ENCODE measurements at regions not wholly inside any gene's neighbourhood (a gene's known extent, or its start where the extent isn't known, plus 50 kb on each side); places are given as distances from the start of the nearest gene placed in this dataset.

DNA sequence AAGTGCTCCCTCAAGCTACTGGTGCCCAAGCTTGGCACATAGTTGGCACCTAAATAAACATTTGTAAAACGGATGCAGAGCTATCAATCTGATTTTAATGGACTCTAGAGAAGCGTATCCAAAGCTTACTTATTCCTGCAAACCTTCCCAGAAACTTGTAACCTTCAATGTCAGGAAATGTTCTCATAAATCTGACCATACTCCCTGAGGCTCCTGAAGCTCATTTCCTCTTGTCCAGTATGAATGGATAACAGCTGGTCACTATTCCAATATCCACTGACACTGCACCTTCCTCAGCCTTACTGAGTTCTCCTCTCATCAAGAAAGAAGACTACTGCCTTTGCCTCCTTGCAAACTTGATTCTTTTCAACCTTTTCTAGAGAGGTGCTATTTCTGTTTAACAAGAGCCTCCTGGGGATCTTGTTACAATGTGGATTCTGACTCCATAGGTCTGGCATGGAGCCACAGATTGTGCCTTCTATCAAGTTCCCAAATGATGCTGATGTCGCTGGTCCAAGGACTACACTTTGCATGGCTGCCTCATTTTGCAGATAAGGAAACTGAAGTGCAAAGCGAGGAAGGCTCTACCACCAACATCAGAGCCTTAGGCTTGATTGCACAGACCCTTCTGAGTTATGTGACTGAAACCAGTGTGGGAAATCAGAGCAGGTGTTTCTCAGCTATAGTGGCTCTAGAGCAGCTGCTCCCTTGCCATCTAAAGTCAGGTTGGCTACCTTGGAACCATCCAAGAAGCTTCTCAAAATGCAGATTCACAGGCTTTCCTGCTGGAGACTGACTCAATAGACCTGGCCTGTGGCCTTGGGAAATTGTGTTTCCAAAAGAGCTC lies 377.8 kb downstream of the SOX9 start:
- Mint-ChIP-seq H3K4me1 (ENCODE audit: low read depth) (no peaks in the 10 kb centered on the region), H3K9me3 (peaks cover 0 to 5% of the 10 kb centered on the region in 2 donors), H3K4me3 (no peak overlapping the region), H3K36me3 (ENCODE audit: insufficient read depth in 2 of 2) (peaks cover 0 to 1% of the 10 kb centered on the region in 2 donors), H3K27ac (no peak overlapping the region), H3K27me3 (ENCODE audit: low read depth) (peaks cover 19% of the 10 kb centered on the region)
- DNase-seq = no peak
- ATAC-seq (replicated peaks in 1 of 2) = no peak

DNA sequence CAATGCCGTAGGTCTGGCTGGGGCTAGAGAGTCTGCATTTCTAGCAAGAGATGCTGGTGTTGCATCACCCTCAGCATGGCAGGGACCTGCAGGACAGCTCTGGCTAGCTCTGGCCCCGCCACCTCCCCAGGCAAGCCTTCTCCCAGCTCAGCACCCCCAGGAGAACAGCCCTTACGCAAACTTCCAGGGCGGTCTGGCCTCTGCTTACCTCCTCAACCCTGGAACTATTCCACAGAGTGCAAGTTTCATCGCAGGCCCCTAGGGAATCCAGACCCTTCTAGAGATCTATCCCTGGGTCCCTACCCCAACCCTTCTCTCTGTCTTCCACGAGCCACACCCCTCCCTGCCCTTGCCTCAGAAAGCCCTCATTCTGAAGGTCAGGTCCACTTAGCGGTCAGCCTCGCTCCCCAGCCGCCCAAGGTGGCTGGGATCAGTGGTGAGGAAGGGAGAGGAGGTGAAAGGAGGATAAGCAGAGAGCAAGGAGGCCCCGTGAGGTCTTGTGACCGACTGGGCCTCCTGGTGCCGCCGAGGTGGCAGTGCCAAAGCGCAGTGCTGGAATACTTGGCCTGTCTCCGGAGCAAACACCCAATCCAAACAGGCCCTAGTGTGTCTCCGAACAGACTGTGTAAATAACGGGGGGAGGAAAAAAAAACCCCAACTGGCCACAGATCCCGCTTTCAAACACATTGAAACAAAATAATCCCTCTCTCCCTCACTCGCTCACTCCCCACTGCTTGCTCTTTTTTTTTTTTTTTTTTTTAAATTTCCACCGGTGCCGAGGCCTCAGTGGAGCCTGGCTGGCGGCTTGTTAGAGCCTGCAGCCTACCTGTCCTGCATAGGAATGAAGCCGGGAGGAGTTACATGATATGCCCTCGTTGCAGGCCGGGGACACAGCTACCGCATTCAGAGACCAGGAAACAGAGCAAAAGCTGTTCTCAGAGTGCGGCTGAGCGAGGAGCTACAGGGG lies 380.9 kb downstream of the SOX9 start:
- ATAC-seq (replicated peaks in 1 of 2) = no peak
- Mint-ChIP-seq H3K36me3 (ENCODE audit: insufficient read depth in 2 of 2) (no peaks in the 10 kb centered on the region), H3K27me3 (ENCODE audit: low read depth) (peaks cover 14% of the 10 kb centered on the region), H3K27ac (no peak overlapping the region), H3K4me3 (no peak overlapping the region), H3K9me3 (peaks cover 2 to 6% of the 10 kb centered on the region in 2 donors), H3K4me1 (ENCODE audit: low read depth) (no peaks in the 10 kb centered on the region)
- no peak for DNase-seq

DNA sequence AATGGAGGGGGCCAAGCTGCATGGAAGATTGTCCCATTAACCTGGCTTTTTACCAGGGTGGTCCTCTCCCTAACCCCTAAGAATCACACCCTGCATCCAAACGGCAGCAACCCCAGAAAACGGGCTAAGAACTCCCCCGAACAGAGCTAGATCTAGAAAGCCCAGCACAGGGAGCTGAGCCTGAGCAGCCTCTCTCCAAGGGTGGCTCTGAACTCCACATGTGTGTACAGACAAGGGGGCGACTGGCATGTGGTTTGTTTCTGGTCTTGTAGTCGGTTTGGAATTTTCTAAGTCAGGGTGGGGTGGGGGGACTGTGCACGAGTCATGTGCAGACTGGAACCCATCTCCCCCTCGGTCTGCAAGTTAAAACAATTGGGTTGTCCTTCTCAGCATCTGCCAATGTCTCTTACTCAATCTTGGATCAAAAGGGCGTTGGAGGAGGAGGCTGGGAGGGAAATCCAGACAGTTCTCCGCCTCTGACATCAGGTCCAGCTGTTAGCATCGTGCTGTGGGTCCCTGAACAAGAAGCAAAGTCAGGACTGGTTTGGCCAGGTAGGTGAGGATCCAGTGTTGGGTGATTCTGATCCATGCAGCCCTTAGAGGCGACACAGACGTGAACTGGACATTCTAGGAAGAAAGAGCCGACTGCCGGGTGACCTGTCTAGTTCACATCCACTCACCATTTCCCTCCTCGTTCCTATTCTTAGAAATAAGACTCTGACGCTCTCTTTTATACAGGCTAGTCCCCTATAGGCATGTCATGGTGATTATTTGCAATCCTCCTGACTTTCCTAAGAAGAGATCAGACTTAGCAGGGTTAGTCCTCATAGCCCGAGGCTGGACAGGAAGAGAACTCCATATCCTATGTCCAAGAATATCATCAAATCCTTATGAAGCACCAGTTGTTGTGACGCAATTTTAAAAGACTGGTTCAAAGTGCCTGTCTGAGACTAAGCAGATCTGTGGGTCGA lies 381.8 kb downstream of the SOX9 start:
- Mint-ChIP-seq H3K9me3 (peaks cover 0 to 6% of the 10 kb centered on the region in 2 donors), H3K36me3 (ENCODE audit: insufficient read depth in 2 of 2) (no peaks in the 10 kb centered on the region), H3K27me3 (ENCODE audit: low read depth) (peaks cover 14% of the 10 kb centered on the region), H3K4me1 (ENCODE audit: low read depth) (no peaks in the 10 kb centered on the region), H3K27ac (no peak overlapping the region), H3K4me3 (no peak overlapping the region)
- ATAC-seq (replicated peaks in 1 of 2) (no peak), DNase-seq (no peak)

DNA sequence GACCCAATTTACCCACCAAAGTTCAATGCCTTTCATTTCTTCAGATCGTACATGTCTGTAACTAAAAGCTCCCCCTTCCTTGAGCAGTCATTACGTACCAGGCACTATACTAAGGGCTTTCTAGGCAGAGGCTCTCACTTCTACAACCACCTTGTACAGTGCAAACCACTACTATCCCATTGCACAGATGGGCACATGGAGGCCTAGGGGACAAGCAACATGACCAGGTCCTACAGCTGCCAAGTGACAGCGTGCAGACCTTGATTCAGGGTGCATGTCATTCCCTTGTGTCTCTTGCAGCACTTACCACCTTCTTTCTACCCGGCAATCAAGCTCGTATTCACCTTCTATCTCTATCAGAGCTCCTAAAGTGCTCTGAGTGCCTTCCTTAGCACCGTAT lies 382.7 kb downstream of the SOX9 start:
- H3K36me3 Mint-ChIP-seq (ENCODE audit: insufficient read depth in 2 of 2) = no peaks in the 10 kb centered on the region
- no peaks in the 10 kb centered on the region for H3K4me1 Mint-ChIP-seq (ENCODE audit: low read depth)
- H3K4me3 Mint-ChIP-seq = no peak overlapping the region
- no peak for ATAC-seq (replicated peaks in 1 of 2)
- peaks cover 0 to 6% of the 10 kb centered on the region in 2 donors for H3K9me3 Mint-ChIP-seq
- no peak for DNase-seq
- H3K27ac Mint-ChIP-seq = no peak overlapping the region
- peaks cover 14% of the 10 kb centered on the region for H3K27me3 Mint-ChIP-seq (ENCODE audit: low read depth)

DNA sequence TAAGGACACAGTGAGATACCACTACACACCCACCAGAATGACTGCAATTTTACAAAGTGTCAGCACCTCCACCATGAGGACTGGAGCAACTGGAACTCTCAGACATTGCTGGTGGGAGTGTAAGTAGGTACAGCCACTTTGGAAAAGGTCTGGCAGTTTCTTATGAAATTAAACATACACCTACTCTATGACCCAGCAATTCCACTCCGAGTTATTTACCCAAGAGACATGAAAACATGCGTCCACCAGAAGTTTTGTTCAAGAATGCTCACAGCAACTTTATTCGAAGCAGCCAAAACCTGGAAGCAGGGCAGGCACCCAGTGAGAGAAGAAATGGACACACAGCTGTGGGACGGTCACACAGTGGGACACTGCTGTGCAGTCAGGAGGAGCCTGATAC lies 384.0 kb downstream of the SOX9 start:
- Mint-ChIP-seq H3K4me3 (no peak overlapping the region), H3K27me3 (ENCODE audit: low read depth) (peaks cover 14% of the 10 kb centered on the region), H3K27ac (no peak overlapping the region), H3K9me3 (peaks cover 0 to 6% of the 10 kb centered on the region in 2 donors), H3K36me3 (ENCODE audit: insufficient read depth in 2 of 2) (no peaks in the 10 kb centered on the region), H3K4me1 (ENCODE audit: low read depth) (no peaks in the 10 kb centered on the region)
- DNase-seq (no peak), ATAC-seq (replicated peaks in 1 of 2) (no peak)

DNA sequence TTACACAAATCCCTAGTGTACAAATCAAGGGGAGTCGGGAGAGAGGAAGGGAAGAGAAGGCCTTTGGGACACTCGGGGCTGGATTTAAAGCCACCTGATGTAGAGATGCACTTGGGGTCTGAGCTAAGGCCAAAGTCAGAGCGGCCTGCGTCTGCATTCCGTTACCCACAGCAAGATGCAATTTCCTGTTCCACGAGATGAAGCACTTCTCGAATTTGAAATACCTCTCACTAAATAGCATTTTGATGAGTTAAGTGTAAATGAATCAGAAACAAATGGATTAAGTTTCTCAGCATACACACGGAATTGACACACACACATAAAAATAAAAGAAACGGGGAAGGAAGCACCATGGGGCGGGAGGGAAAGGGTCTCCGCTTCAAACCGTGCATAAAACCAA lies 386.0 kb downstream of the SOX9 start:
- DNase-seq = no peak
- H3K27me3 Mint-ChIP-seq (ENCODE audit: low read depth) = peaks cover 23% of the 10 kb centered on the region

DNA sequence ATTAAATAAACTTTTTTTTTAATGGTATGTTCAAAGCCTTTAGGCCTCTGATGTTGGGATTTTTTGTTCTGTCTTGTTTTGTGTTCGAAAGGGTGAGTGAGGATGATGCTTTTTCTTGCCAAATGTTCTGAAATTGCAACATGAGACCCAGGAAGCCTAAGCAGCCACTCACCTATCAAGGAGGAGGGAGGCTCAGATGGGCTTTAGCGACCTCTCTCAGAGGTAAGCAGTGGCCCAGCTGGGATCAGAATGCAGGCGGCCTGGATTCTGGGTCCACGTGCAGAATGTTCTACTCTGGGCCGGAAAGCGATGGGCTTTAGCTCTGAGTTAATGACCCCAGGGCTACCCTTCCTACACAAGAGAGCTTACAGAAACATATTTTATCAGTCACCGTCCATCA lies 386.6 kb downstream of the SOX9 start:
- DNase-seq = no peak
- no peaks in the 10 kb centered on the region for H3K4me1 Mint-ChIP-seq (ENCODE audit: low read depth)
- peaks cover 23% of the 10 kb centered on the region for H3K27me3 Mint-ChIP-seq (ENCODE audit: low read depth)
- H3K27ac Mint-ChIP-seq = no peak overlapping the region
- H3K4me3 Mint-ChIP-seq = no peak overlapping the region
- ATAC-seq (replicated peaks in 1 of 2) = no peak
- H3K9me3 Mint-ChIP-seq = peaks cover 0 to 6% of the 10 kb centered on the region in 2 donors
- no peaks in the 10 kb centered on the region for H3K36me3 Mint-ChIP-seq (ENCODE audit: insufficient read depth in 2 of 2)

More for the DNA sequence above, 386.0 kb downstream of the SOX9 start:
- no peak overlapping the region for H3K27ac Mint-ChIP-seq
- no peaks in the 10 kb centered on the region for H3K4me1 Mint-ChIP-seq (ENCODE audit: low read depth)
- H3K4me3 Mint-ChIP-seq = no peak overlapping the region
- H3K9me3 Mint-ChIP-seq = peaks cover 0 to 6% of the 10 kb centered on the region in 2 donors
- ATAC-seq (replicated peaks in 1 of 2) = no peak
- H3K36me3 Mint-ChIP-seq (ENCODE audit: insufficient read depth in 2 of 2) = no peaks in the 10 kb centered on the region

DNA sequence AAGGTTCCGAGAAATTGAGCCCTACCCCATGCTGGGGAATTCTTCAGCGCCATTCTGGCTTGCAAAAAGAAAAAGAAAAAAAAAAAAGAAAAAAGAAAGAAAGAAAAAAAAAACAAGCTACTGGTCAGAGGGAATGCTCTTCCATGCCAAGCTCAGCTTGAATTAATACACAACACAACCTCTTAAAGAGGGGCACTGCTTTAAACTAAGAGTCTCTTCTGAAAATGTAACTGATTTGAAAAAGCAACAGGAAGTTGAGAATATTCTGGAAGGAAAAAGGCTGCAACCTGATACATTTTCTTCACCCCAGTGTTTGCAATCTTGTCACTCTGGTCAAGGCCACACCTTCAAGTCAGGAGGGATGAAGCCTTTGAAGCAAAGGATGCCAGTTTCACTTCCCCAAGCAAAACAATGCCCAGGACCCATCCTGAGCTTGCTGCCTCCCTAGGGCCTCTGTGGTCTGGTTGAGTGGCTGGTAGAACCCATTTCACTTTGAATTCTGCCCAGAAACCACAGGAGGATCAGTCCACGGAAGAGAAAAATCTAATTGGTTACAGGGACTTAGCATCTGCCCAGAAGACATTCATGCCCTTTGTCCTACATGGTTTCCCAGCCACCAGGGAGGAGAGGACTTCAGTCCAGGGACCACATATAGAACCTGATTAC lies 389.7 kb downstream of the SOX9 start:
- H3K9me3 Mint-ChIP-seq = peaks cover 0 to 2% of the 10 kb centered on the region in 2 donors
- H3K36me3 Mint-ChIP-seq (ENCODE audit: insufficient read depth in 2 of 2) = no peaks in the 10 kb centered on the region
- H3K27ac Mint-ChIP-seq = no peak overlapping the region
- no peak for DNase-seq
- H3K27me3 Mint-ChIP-seq (ENCODE audit: low read depth) = peaks cover 9% of the 10 kb centered on the region
- no peak overlapping the region for H3K4me3 Mint-ChIP-seq
- no peak for ATAC-seq (replicated peaks in 1 of 2)
- no peaks in the 10 kb centered on the region for H3K4me1 Mint-ChIP-seq (ENCODE audit: low read depth)

DNA sequence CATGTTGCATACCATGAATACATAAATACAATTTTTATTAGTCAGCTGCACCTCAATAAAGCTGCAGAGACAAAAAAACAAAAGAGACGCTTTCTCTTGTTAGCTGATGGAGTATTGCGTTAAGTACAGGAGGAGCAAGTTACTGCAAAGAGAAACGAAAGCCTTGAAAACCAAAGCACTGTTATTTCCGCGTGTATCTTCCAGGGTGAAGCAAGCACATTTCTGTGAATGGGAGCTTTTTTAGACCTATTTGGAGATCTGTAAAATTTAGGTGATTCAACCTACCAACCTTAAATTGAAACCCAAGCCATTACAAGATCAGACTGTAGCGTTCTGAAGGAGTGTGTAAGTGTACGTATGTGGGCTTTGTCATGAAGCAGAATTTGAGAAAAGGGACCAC lies 390.4 kb downstream of the SOX9 start:
- ATAC-seq (replicated peaks in 1 of 2) = no peak
- H3K27ac Mint-ChIP-seq = no peak overlapping the region
- no peaks in the 10 kb centered on the region for H3K9me3 Mint-ChIP-seq
- H3K4me3 Mint-ChIP-seq = no peak overlapping the region
- H3K36me3 Mint-ChIP-seq (ENCODE audit: insufficient read depth in 2 of 2) = no peaks in the 10 kb centered on the region
- peaks cover 9% of the 10 kb centered on the region for H3K27me3 Mint-ChIP-seq (ENCODE audit: low read depth)
- no peak for DNase-seq
- no peaks in the 10 kb centered on the region for H3K4me1 Mint-ChIP-seq (ENCODE audit: low read depth)

DNA sequence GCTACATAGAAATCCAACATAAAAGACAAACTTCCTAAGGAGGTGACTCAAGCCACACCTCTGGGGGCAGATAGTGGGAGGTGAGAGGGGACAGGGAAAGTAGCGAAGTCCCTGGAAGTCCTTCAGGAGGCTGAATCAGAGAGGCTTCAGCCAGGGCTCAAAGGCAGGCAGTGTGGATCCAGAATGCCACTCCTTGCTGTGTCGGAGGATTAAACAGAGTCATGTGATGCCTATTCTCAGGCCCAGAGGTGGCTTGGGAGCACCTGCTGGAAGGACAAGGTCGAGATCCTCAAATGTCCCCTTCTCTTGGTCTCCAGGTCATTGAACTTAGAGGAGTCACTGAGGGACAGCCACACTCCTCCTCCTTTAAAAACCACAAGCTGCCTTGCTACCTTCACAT lies 391.1 kb downstream of the SOX9 start:
- DNase-seq (no peak), ATAC-seq (replicated peaks in 1 of 2) (no peak)
- no peaks in the 10 kb centered on the region for H3K9me3 Mint-ChIP-seq
- H3K4me3 Mint-ChIP-seq = no peak overlapping the region
- H3K4me1 Mint-ChIP-seq (ENCODE audit: low read depth) = no peaks in the 10 kb centered on the region
- H3K27ac Mint-ChIP-seq = no peak overlapping the region
- peaks cover 9% of the 10 kb centered on the region for H3K27me3 Mint-ChIP-seq (ENCODE audit: low read depth)
- H3K36me3 Mint-ChIP-seq (ENCODE audit: insufficient read depth in 2 of 2) = no peaks in the 10 kb centered on the region

DNA sequence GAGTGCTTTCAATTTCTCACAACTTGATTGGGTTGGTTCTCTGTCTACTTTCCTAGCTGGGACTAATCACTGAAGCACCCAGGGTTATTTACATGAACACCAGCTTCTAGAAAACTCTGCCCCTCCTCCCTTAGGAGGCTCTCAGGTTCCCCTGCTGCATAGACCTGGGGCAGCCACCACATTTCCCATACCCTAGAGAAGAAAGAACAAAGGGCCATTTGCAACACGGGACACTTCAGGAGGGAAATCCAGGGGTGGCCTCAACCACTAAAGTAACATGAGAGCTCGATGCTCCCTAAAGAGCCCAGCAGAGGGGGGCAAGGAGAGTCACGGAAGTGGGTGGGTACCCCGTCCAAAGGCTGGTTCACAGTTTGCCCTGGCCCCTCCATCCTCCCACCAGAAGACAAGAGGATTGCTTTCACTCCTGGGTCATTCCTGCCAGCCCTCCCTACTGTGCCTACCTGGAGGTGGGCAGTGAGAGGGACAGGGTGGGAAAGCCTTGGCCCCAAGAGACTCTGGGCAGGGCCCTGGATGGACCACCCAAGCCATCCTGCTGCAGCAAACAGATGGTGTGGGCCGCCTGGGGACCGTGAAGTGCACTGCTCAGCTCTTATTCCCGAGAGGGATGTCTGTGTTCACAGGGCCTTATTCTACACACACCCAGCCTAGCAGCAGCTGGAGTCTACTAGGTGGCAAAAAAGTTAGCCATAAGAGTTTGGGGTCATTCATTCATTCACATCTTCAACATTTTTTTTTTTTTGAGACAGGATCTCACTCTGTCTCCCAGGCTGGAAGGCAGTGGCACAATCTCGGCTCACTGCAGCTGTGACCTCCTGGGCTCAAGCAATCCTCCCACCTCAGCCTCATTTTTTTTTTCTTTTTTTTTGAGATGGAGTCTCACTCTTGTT lies 392.1 kb downstream of the SOX9 start:
- Mint-ChIP-seq H3K4me1 (ENCODE audit: low read depth) (no peaks in the 10 kb centered on the region), H3K27me3 (ENCODE audit: low read depth) (peaks cover 9% of the 10 kb centered on the region), H3K27ac (no peak overlapping the region), H3K9me3 (no peaks in the 10 kb centered on the region), H3K36me3 (ENCODE audit: insufficient read depth in 2 of 2) (no peaks in the 10 kb centered on the region), H3K4me3 (no peak overlapping the region)
- DNase-seq (no peak), ATAC-seq (replicated peaks in 1 of 2) (no peak)
